SU-DHL-6 (cell line): ENCODE measurements at regions not wholly inside any gene's neighbourhood (a gene's known extent, or its start where the extent isn't known, plus 50 kb on each side); places are given as distances from the start of the nearest gene placed in this dataset.

Experiments
- EZH2phosphoT487 ChIP-seq: fragments of 200-600 bp; sonication (generic), shearing (Covaris generic); conservative IDR thresholded peaks from 2 replicates; pipeline ENCODE4 v1.6.1; 2018; ENCODE audit warnings: mild to moderate bottlenecking, antibody characterized with exemption, low read length, moderate library complexity, mixed read lengths
- TF ChIP-seq, protein P1 (sequence below): fragments of 200-600 bp; sonication (generic); IDR thresholded peaks from one replicate; pipeline ENCODE4 v1.5.1; 2017; ENCODE audit warnings: antibody characterized with exemption, mild to moderate bottlenecking, low read length, moderate library complexity; ENCODE audit not compliant: insufficient read depth, poor library complexity, severe bottlenecking

DNA sequence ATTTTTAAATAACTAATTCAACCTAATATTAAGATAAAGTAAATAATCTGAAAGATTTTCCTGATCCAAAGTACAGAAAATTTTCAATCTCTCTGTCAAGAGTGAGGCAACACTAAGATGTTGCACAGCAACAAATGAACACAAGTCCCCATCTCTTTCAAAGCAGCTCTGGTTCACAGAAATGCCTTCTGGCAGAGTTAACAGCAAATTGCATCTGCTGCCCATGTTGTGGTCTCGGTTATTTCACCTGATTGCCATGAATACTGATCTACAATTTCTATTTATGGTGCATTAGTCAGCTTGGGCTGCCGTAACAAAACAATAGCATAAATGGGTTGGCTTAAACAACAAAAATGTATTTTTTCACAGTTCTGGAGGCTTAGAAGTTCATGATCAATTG, 167.3 kb downstream of the BCHE start:
- TF ChIP-seq, protein P1, sequence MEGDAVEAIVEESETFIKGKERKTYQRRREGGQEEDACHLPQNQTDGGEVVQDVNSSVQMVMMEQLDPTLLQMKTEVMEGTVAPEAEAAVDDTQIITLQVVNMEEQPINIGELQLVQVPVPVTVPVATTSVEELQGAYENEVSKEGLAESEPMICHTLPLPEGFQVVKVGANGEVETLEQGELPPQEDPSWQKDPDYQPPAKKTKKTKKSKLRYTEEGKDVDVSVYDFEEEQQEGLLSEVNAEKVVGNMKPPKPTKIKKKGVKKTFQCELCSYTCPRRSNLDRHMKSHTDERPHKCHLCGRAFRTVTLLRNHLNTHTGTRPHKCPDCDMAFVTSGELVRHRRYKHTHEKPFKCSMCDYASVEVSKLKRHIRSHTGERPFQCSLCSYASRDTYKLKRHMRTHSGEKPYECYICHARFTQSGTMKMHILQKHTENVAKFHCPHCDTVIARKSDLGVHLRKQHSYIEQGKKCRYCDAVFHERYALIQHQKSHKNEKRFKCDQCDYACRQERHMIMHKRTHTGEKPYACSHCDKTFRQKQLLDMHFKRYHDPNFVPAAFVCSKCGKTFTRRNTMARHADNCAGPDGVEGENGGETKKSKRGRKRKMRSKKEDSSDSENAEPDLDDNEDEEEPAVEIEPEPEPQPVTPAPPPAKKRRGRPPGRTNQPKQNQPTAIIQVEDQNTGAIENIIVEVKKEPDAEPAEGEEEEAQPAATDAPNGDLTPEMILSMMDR, result no peak
- no peak for TF ChIP-seq EZH2phosphoT487
